Hypothalamus (tissue), 51 donors: ENCODE measurements at regions not wholly inside any gene's neighbourhood (a gene's known extent, or its start where the extent isn't known, plus 50 kb on each side); places are given as distances from the start of the nearest gene placed in this dataset.

Source experiments
- DNase-seq, 51 donors: peaks; one replicate each; lab custom pipeline; 2025; lab: John Stamatoyannopoulos, UW

- no peak for DNase-seq
Measured at GRCh38 chr3:31133541-31133940, 239.1 kb upstream of the GADL1 start.

- no peak for DNase-seq
Measured at GRCh38 chr3:31135546-31135945, 241.1 kb upstream of the GADL1 start.

GRCh38 chr3:31137718-31138465 lies 243.4 kb upstream of the GADL1 start:
- no peak for DNase-seq

- DNase-seq: no peak
Measured at GRCh38 chr3:31140470-31140869, 246.0 kb upstream of the GADL1 start.

GRCh38 chr3:31142139-31142538 lies 247.7 kb upstream of the GADL1 start:
- no peak for DNase-seq

GRCh38 chr3:31142543-31142942 lies 248.1 kb upstream of the GADL1 start:
- DNase-seq: no peak

- no peak for DNase-seq
Measured at GRCh38 chr3:31145062-31145461, 250.6 kb upstream of the GADL1 start.

- DNase-seq: no peak
Measured at GRCh38 chr3:31147550-31147949, 253.1 kb upstream of the GADL1 start.

- no peak for DNase-seq
Measured at GRCh38 chr3:31157047-31157694, 262.7 kb upstream of the GADL1 start.

- no peak for DNase-seq
Measured at GRCh38 chr3:31157893-31158620, 263.6 kb upstream of the GADL1 start.

GRCh38 chr3:31159331-31160039 lies 265.0 kb upstream of the GADL1 start:
- DNase-seq: no peak

GRCh38 chr3:31161889-31162288 lies 267.4 kb upstream of the GADL1 start:
- DNase-seq: no peak

- no peak for DNase-seq
Measured at GRCh38 chr3:31164381-31164780, 269.9 kb upstream of the GADL1 start.

GRCh38 chr3:31165399-31165860 lies 271.0 kb upstream of the GADL1 start:
- DNase-seq: no peak

GRCh38 chr3:31166249-31166885 lies 271.9 kb upstream of the GADL1 start:
- no peak for DNase-seq

GRCh38 chr3:31167666-31168065 lies 273.2 kb upstream of the GADL1 start:
- DNase-seq: no peak

GRCh38 chr3:31170932-31171670 lies 276.6 kb upstream of the GADL1 start:
- DNase-seq: no peak

- no peak for DNase-seq
Measured at GRCh38 chr3:31172336-31172735, 277.9 kb upstream of the GADL1 start.

- no peak for DNase-seq
Measured at GRCh38 chr3:31173118-31173718, 278.8 kb upstream of the GADL1 start.
